IPS-15b (cell line): ENCODE measurements at regions not wholly inside any gene's neighbourhood (a gene's known extent, or its start where the extent isn't known, plus 50 kb on each side); places are given as distances from the start of the nearest gene placed in this dataset.

Experiments used
- H3K27me3 ChIP-seq: one replicate; pipeline ENCODE4 v1.6.1; 2013; ENCODE audit warnings: low read length; ENCODE audit not compliant: control insufficient read depth, insufficient read depth
- H3K36me3 ChIP-seq: one replicate; pipeline ENCODE4 v1.6.1; 2013; ENCODE audit warnings: low read length; ENCODE audit not compliant: control insufficient read depth, insufficient read depth
- H3K4me1 ChIP-seq: one replicate; pipeline ENCODE4 v1.6.1; 2013; ENCODE audit warnings: mild to moderate bottlenecking, low read length; ENCODE audit not compliant: control insufficient read depth, insufficient read depth
- H3K4me3 ChIP-seq: one replicate; pipeline ENCODE4 v1.5.1; 2013; ENCODE audit warnings: low read depth, low read length
- H3K9ac ChIP-seq: one replicate; pipeline ENCODE4 v1.6.1; 2013; ENCODE audit warnings: low read depth, mild to moderate bottlenecking, low read length
- H3K9me3 ChIP-seq: one replicate; pipeline ENCODE4 v1.6.1; 2013; ENCODE audit warnings: mild to moderate bottlenecking, low read length; ENCODE audit not compliant: control insufficient read depth, insufficient read depth

- Histone ChIP-seq H3K9me3 (no peaks in the 10 kb centered on the region), H3K36me3 (no peaks in the 10 kb centered on the region), H3K27me3 (no peaks in the 10 kb centered on the region), H3K9ac (no peak overlapping the region), H3K4me3 (no peak overlapping the region), H3K4me1 (no peaks in the 10 kb centered on the region)
Observed at GRCh38 chr2:18883616-18884456, 294.5 kb upstream of the NT5C1B start.

- Histone ChIP-seq H3K36me3 (no peaks in the 10 kb centered on the region), H3K27me3 (no peaks in the 10 kb centered on the region), H3K9ac (no peak overlapping the region), H3K4me3 (no peak overlapping the region), H3K4me1 (no peaks in the 10 kb centered on the region), H3K9me3 (no peaks in the 10 kb centered on the region)
Observed at GRCh38 chr2:18871430-18871829, 282.1 kb upstream of the NT5C1B start.

GRCh38 chr2:18870307-18870706 lies 280.9 kb upstream of the NT5C1B start:
- Histone ChIP-seq H3K9ac (no peak overlapping the region), H3K27me3 (no peaks in the 10 kb centered on the region), H3K4me3 (no peak overlapping the region), H3K36me3 (no peaks in the 10 kb centered on the region), H3K4me1 (no peaks in the 10 kb centered on the region), H3K9me3 (no peaks in the 10 kb centered on the region)

GRCh38 chr2:18861951-18862350 lies 272.6 kb upstream of the NT5C1B start:
- Histone ChIP-seq H3K4me3 (no peak overlapping the region), H3K9me3 (no peaks in the 10 kb centered on the region), H3K4me1 (no peaks in the 10 kb centered on the region), H3K36me3 (peaks cover 2% of the 10 kb centered on the region), H3K9ac (no peak overlapping the region), H3K27me3 (no peaks in the 10 kb centered on the region)

GRCh38 chr2:18860179-18860578 lies 270.8 kb upstream of the NT5C1B start:
- no peaks in the 10 kb centered on the region for H3K4me1 ChIP-seq
- no peaks in the 10 kb centered on the region for H3K9me3 ChIP-seq
- no peak overlapping the region for H3K4me3 ChIP-seq
- H3K36me3 ChIP-seq = peaks cover 2% of the 10 kb centered on the region
- no peak overlapping the region for H3K9ac ChIP-seq
- H3K27me3 ChIP-seq = no peaks in the 10 kb centered on the region

GRCh38 chr2:18856765-18857164 lies 267.4 kb upstream of the NT5C1B start:
- no peaks in the 10 kb centered on the region for H3K27me3 ChIP-seq
- peaks cover 2% of the 10 kb centered on the region for H3K36me3 ChIP-seq

DNA sequence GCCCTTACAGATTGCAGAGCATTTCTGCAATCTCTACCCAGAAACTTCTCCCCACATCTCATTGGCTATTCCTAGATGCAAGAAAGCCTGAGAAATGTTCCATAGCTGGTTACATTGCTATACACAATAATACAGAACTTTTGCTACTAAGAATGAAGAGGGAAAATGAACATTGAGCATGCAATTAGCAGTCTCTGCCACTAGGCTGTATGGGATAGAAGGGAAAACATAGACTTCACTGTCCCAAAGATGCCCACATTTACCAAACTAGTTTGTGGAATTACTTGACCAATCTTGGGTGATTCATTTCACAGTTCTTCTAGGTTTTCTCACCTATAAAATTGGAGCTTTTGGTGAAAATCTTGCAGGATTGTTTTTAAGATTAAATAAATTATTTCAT lies 265.7 kb upstream of the NT5C1B start:
- no peak overlapping the region for H3K4me3 ChIP-seq
- H3K9me3 ChIP-seq = no peaks in the 10 kb centered on the region
- H3K27me3 ChIP-seq = no peaks in the 10 kb centered on the region
- no peaks in the 10 kb centered on the region for H3K4me1 ChIP-seq
- H3K36me3 ChIP-seq = no peaks in the 10 kb centered on the region
- H3K9ac ChIP-seq = no peak overlapping the region

More at GRCh38 chr2:18856765-18857164, 267.4 kb upstream of the NT5C1B start:
- Histone ChIP-seq H3K9me3 (no peaks in the 10 kb centered on the region), H3K4me1 (no peaks in the 10 kb centered on the region), H3K4me3 (no peak overlapping the region), H3K9ac (no peak overlapping the region)

GRCh38 chr2:18849841-18850578 lies 260.6 kb upstream of the NT5C1B start:
- Histone ChIP-seq H3K36me3 (no peaks in the 10 kb centered on the region), H3K4me1 (no peaks in the 10 kb centered on the region), H3K9ac (no peak overlapping the region), H3K9me3 (no peaks in the 10 kb centered on the region), H3K4me3 (no peak overlapping the region), H3K27me3 (no peaks in the 10 kb centered on the region)

GRCh38 chr2:18848646-18849045 lies 259.3 kb upstream of the NT5C1B start:
- Histone ChIP-seq H3K4me1 (no peaks in the 10 kb centered on the region), H3K9me3 (no peaks in the 10 kb centered on the region), H3K9ac (no peak overlapping the region), H3K4me3 (no peak overlapping the region), H3K36me3 (no peaks in the 10 kb centered on the region), H3K27me3 (no peaks in the 10 kb centered on the region)

GRCh38 chr2:18845854-18846445 lies 256.6 kb upstream of the NT5C1B start:
- Histone ChIP-seq H3K9ac (no peak overlapping the region), H3K4me1 (peaks cover 6% of the 10 kb centered on the region), H3K9me3 (no peaks in the 10 kb centered on the region), H3K27me3 (no peaks in the 10 kb centered on the region), H3K4me3 (no peak overlapping the region), H3K36me3 (no peaks in the 10 kb centered on the region)

- H3K4me3 ChIP-seq = no peak overlapping the region
Observed at GRCh38 chr2:18842836-18843235, 253.5 kb upstream of the NT5C1B start.

More at GRCh38 chr2:18842836-18843235, 253.5 kb upstream of the NT5C1B start:
- Histone ChIP-seq H3K9ac (no peak overlapping the region), H3K27me3 (no peaks in the 10 kb centered on the region), H3K4me1 (peaks cover 12% of the 10 kb centered on the region), H3K36me3 (no peaks in the 10 kb centered on the region), H3K9me3 (no peaks in the 10 kb centered on the region)
